Testis (tissue), 2 donors: ENCODE measurements at regions not wholly inside any gene's neighbourhood (a gene's known extent, or its start where the extent isn't known, plus 50 kb on each side); places are given as distances from the start of the nearest gene placed in this dataset.

Source experiments
- DNase-seq: peaks from one replicate; pipeline ENCODE4 v3.0.0-alpha.2; 2019
- H3K27ac ChIP-seq, 2 donors: fragments of 200-600 bp; sonication (generic); one replicate each; pipeline ENCODE4 v1.5.1; 2019
- H3K27me3 ChIP-seq: fragments of 200-600 bp; sonication (generic); one replicate; pipeline ENCODE4 v1.5.1; 2019
- H3K36me3 ChIP-seq: fragments of 200-600 bp; sonication (generic); one replicate; pipeline ENCODE4 v1.5.1; 2017; ENCODE audit warnings: low read depth; ENCODE audit errors: missing control alignments
- H3K4me1 ChIP-seq: fragments of 200-600 bp; sonication (generic); one replicate; pipeline ENCODE4 v1.5.1; 2019
- H3K4me3 ChIP-seq, 2 donors: fragments of 200-600 bp; sonication (generic); one replicate each; pipeline ENCODE4 v1.5.1; 2017 to 2019
- H3K9me3 ChIP-seq: fragments of 200-600 bp; sonication (generic); one replicate; pipeline ENCODE4 v1.5.1; 2017
- CTCF ChIP-seq, 3 experiments: fragments of 450-650 bp in 2 of 3; fragments of 200-600 bp in 1 of 3; sonication (generic) in 1 of 3; IDR thresholded peaks; one replicate each; pipeline ENCODE4 v1.5.1; 2016 to 2019; ENCODE audit warnings: antibody characterized with exemption in 3 of 3, mild to moderate bottlenecking in 2 of 3, moderate library complexity in 1 of 3
- POLR2A ChIP-seq: fragments of 450-650 bp; IDR thresholded peaks from one replicate; pipeline ENCODE4 v1.6.1; 2017; ENCODE audit warnings: antibody characterized with exemption, mild to moderate bottlenecking, moderate library complexity
- WGBS, 2 donors: methylation state at CpG; one replicate each; pipeline ENCODE4 v1.1.5; 2018; 5-methylcytosine and 5-hydroxymethylcytosine counted together
- intact Hi-C: fragments of 100-400 bp; cut with DNase I; formaldehyde crosslinking; loops from one replicate; pipeline ENCODE4 v1.15.1; 2023; ENCODE audit warnings: low total_unique reads

GRCh38 chr11:69365558-69365957, 71.6 kb downstream of the MYEOV start:
- H3K4me3 ChIP-seq, result no peak overlapping the region
- DNase-seq, result peak; percentile 6
- H3K27ac ChIP-seq, result no peak overlapping the region
- no peaks in the 10 kb centered on the region for H3K36me3 ChIP-seq
- no peaks in the 10 kb centered on the region for H3K4me1 ChIP-seq
- H3K27me3 ChIP-seq, result no peaks in the 10 kb centered on the region
- intact Hi-C loops, result no loop called here
- no peaks in the 10 kb centered on the region for H3K9me3 ChIP-seq
- WGBS, 2 donors, result 72 to 77% methylated on average over 4 of the region's 4 CpGs
- no peak for TF ChIP-seq CTCF (IDR thresholded peaks at IDR 0.05)
- no peak for TF ChIP-seq POLR2A

GRCh38 chr11:69366591-69366990, 72.6 kb downstream of the MYEOV start:
- TF ChIP-seq POLR2A (no peak), CTCF (IDR thresholded peaks at IDR 0.05) (no peak)
- 89 to 95% methylated on average over 3 of the region's 3 CpGs for WGBS, 2 donors

GRCh38 chr11:69367211-69367964, 73.4 kb downstream of the MYEOV start:
- Histone ChIP-seq H3K4me3 (no peak overlapping the region), H3K27ac (no peak overlapping the region), H3K36me3 (no peaks in the 10 kb centered on the region), H3K4me1 (no peaks in the 10 kb centered on the region), H3K9me3 (no peaks in the 10 kb centered on the region), H3K27me3 (no peaks in the 10 kb centered on the region)
- TF ChIP-seq CTCF (IDR thresholded peaks at IDR 0.05) (no peak), POLR2A (no peak)
- peak; percentile 11 for DNase-seq
- intact Hi-C loops, result no loop called here
- WGBS, 2 donors, result 83 to 84% methylated on average over 10 to 13 of the region's 13 CpGs

More at GRCh38 chr11:69366591-69366990, 72.6 kb downstream of the MYEOV start:
- DNase-seq, result peak; percentile 6
- Histone ChIP-seq H3K4me1 (no peaks in the 10 kb centered on the region), H3K27ac (no peak overlapping the region), H3K27me3 (no peaks in the 10 kb centered on the region), H3K36me3 (no peaks in the 10 kb centered on the region), H3K4me3 (no peak overlapping the region), H3K9me3 (no peaks in the 10 kb centered on the region)
- intact Hi-C loops, result no loop called here

- no peak overlapping the region for H3K4me3 ChIP-seq
- H3K9me3 ChIP-seq, result no peaks in the 10 kb centered on the region
- 90 to 91% methylated on average over 9 to 10 of the region's 10 CpGs for WGBS, 2 donors
- DNase-seq, result peak; percentile 11
- H3K36me3 ChIP-seq, result no peaks in the 10 kb centered on the region
- no peak overlapping the region for H3K27ac ChIP-seq
- H3K27me3 ChIP-seq, result no peaks in the 10 kb centered on the region
- intact Hi-C loops, result no loop called here
- no peak for TF ChIP-seq CTCF (IDR thresholded peaks at IDR 0.05)
- no peak for TF ChIP-seq POLR2A
- H3K4me1 ChIP-seq, result no peaks in the 10 kb centered on the region
These were observed 74.3 kb downstream of the MYEOV start for GRCh38 chr11:69368119-69368880.
